CD4-positive, alpha-beta memory T cell (primary cell): ENCODE measurements at regions not wholly inside any gene's neighbourhood (a gene's known extent, or its start where the extent isn't known, plus 50 kb on each side); places are given as distances from the start of the nearest gene placed in this dataset. TPM values are rescaled to one million over a fixed set of nuclear protein-coding genes. Genes with fewer than 3 reads are reported as not detected.
"Not testable (repeated sequence)": the region's sequence is repeated elsewhere in the genome, so short reads cannot be mapped to it uniquely, and the experiment has no call there.

Experiments used
- CTCF ChIA-PET: fragments of 350-600 bp; sonication (Branson Sonifier 250); formaldehyde crosslinking; loops from one replicate; lab custom pipeline; 2021; ENCODE audit warnings: inconsistent platforms; ENCODE audit not compliant: partially characterized antibody; lab: Charles Lee
- POLR2A ChIA-PET: fragments of 350-600 bp; sonication (Branson Sonifier 250); formaldehyde crosslinking; loops from one replicate; lab custom pipeline; 2021; ENCODE audit not compliant: partially characterized antibody; lab: Charles Lee
- DNase-seq, 5 donors: peaks; one replicate each; pipeline versions ENCODE4 v3.0.0 to v3.0.0-alpha.2; 2020 to 2022; ENCODE audit warnings: mixed read lengths in 1 of 5
- H3K27ac ChIP-seq: one replicate; pipeline ENCODE4 v1.7.0; 2013; ENCODE audit warnings: low read depth, low read length
- H3K27me3 ChIP-seq: 2 replicates; pipeline ENCODE4 v1.7.0; 2013; ENCODE audit warnings: mild to moderate bottlenecking, low read length, moderate library complexity; ENCODE audit not compliant: insufficient read depth
- H3K36me3 ChIP-seq: 2 replicates; pipeline ENCODE4 v1.7.0; 2013; ENCODE audit warnings: mild to moderate bottlenecking, low read length, moderate library complexity; ENCODE audit not compliant: insufficient read depth
- H3K4me1 ChIP-seq: 2 replicates; pipeline ENCODE4 v1.7.0; 2013; ENCODE audit warnings: mild to moderate bottlenecking, low read length, moderate library complexity; ENCODE audit not compliant: insufficient read depth
- H3K4me3 ChIP-seq, 2 donors: one replicate each; pipeline ENCODE4 v1.7.0; 2013; ENCODE audit warnings: low read length in 2 of 2, mild to moderate bottlenecking in 1 of 2
- H3K9me3 ChIP-seq, 2 donors: one replicate each; pipeline ENCODE4 v1.7.0; 2013; ENCODE audit warnings: low read length in 2 of 2, control low read depth in 1 of 2; ENCODE audit not compliant: control insufficient read depth in 1 of 2
- H3K27ac Mint-ChIP-seq, 7 donors: one replicate each; pipeline ENCODE4 v1.8.0; 2020 to 2021; ENCODE audit warnings: mixed read lengths in 7 of 7, mild to moderate bottlenecking in 6 of 7, inconsistent platforms in 3 of 7, moderate library complexity in 3 of 7
- H3K27me3 Mint-ChIP-seq, 2 donors: one replicate each; pipeline ENCODE4 v1.8.0; 2020 to 2021; ENCODE audit warnings: mixed read lengths in 2 of 2
- H3K36me3 Mint-ChIP-seq, 2 donors: one replicate each; pipeline ENCODE4 v1.8.0; 2020 to 2021; ENCODE audit warnings: mixed read lengths in 2 of 2, inconsistent platforms in 1 of 2, mild to moderate bottlenecking in 1 of 2
- H3K4me1 Mint-ChIP-seq, 4 donors: one replicate each; pipeline ENCODE4 v1.8.0; 2020 to 2021; ENCODE audit warnings: mixed read lengths in 4 of 4, mild to moderate bottlenecking in 1 of 4
- H3K4me3 Mint-ChIP-seq, 8 donors: one replicate each; pipeline ENCODE4 v1.8.0; 2020 to 2021; ENCODE audit warnings: mixed read lengths in 8 of 8, mild to moderate bottlenecking in 7 of 8, moderate library complexity in 6 of 8, inconsistent platforms in 3 of 8
- H3K9me3 Mint-ChIP-seq, 8 donors: one replicate each; pipeline ENCODE4 v1.8.0; 2020 to 2021; ENCODE audit warnings: mixed read lengths in 8 of 8, mild to moderate bottlenecking in 5 of 8, inconsistent platforms in 3 of 8, moderate library complexity in 1 of 8
- intact Hi-C: fragments of 100-400 bp; cut with micrococcal nuclease; formaldehyde crosslinking; loops from one replicate; pipeline ENCODE4 v1.15.1; 2023
- microRNA-seq: library from miRNA; unstranded; fragments of <30 nt; microRNA quantifications from one replicate; pipeline ENCODE4 v1.2.0, GENCODE V29; 2021; ENCODE audit warnings: borderline replicate concordance, borderline number of aligned reads, borderline microRNAs expressed, mixed read lengths

- H3K4me1 ChIP-seq, H3K36me3 ChIP-seq, H3K4me3 Mint-ChIP-seq, H3K9me3 ChIP-seq, H3K4me3 ChIP-seq, intact Hi-C loops, H3K27me3 ChIP-seq, H3K36me3 Mint-ChIP-seq, H3K27ac Mint-ChIP-seq, H3K27ac ChIP-seq, H3K4me1 Mint-ChIP-seq, CTCF ChIA-PET, POLR2A ChIA-PET, DNase-seq, H3K27me3 Mint-ChIP-seq, H3K9me3 Mint-ChIP-seq: not testable (repeated sequence)
Observed at GRCh38 chr2:110276092-110276491, 63.7 kb upstream of the MTLN start.

- H3K4me3 Mint-ChIP-seq, H3K27ac ChIP-seq, H3K4me1 Mint-ChIP-seq, DNase-seq, H3K27me3 Mint-ChIP-seq, H3K4me1 ChIP-seq, H3K36me3 ChIP-seq, H3K4me3 ChIP-seq, CTCF ChIA-PET, H3K9me3 ChIP-seq, H3K9me3 Mint-ChIP-seq, H3K27ac Mint-ChIP-seq, intact Hi-C loops, POLR2A ChIA-PET, H3K27me3 ChIP-seq, H3K36me3 Mint-ChIP-seq: not testable (repeated sequence)
Observed at GRCh38 chr2:110269674-110270073, 57.3 kb upstream of the MTLN start.

- CTCF ChIA-PET, H3K27ac Mint-ChIP-seq: not testable (repeated sequence)
Observed at GRCh38 chr2:110267828-110268407, 55.6 kb upstream of the MTLN start.

GRCh38 chr2:110264804-110265203 is 52.5 kb upstream of the MTLN start:
- H3K4me3 ChIP-seq, H3K9me3 Mint-ChIP-seq, H3K9me3 ChIP-seq, H3K27me3 Mint-ChIP-seq, intact Hi-C loops, H3K27me3 ChIP-seq, H3K27ac ChIP-seq, POLR2A ChIA-PET, H3K4me3 Mint-ChIP-seq, H3K4me1 ChIP-seq, CTCF ChIA-PET, H3K27ac Mint-ChIP-seq, DNase-seq, H3K4me1 Mint-ChIP-seq, H3K36me3 Mint-ChIP-seq, H3K36me3 ChIP-seq: not testable (repeated sequence)

More at GRCh38 chr2:110267828-110268407, 55.6 kb upstream of the MTLN start:
- intact Hi-C loops, H3K36me3 ChIP-seq, H3K27ac ChIP-seq, H3K4me3 ChIP-seq, H3K27me3 Mint-ChIP-seq, H3K27me3 ChIP-seq, H3K4me1 Mint-ChIP-seq, H3K9me3 Mint-ChIP-seq, POLR2A ChIA-PET, H3K4me1 ChIP-seq, H3K9me3 ChIP-seq, H3K36me3 Mint-ChIP-seq, H3K4me3 Mint-ChIP-seq: not testable (repeated sequence)
- DNase-seq: peak in 1 of 5 donors; percentile 8

- H3K9me3 ChIP-seq, H3K36me3 Mint-ChIP-seq, H3K27ac ChIP-seq, H3K36me3 ChIP-seq, CTCF ChIA-PET, DNase-seq, H3K4me1 Mint-ChIP-seq, H3K27ac Mint-ChIP-seq, H3K4me3 ChIP-seq, H3K4me3 Mint-ChIP-seq, H3K9me3 Mint-ChIP-seq, H3K27me3 Mint-ChIP-seq, H3K4me1 ChIP-seq, POLR2A ChIA-PET, intact Hi-C loops, H3K27me3 ChIP-seq: not testable (repeated sequence)
Observed at GRCh38 chr2:110264076-110264681, 51.8 kb upstream of the MTLN start.

GRCh38 chr2:110263462-110263861 is 51.1 kb upstream of the MTLN start:
- POLR2A ChIA-PET, CTCF ChIA-PET, H3K36me3 ChIP-seq, H3K4me3 ChIP-seq, H3K27ac Mint-ChIP-seq, H3K27me3 Mint-ChIP-seq, H3K27ac ChIP-seq, intact Hi-C loops, H3K4me3 Mint-ChIP-seq, H3K9me3 Mint-ChIP-seq, H3K9me3 ChIP-seq, H3K36me3 Mint-ChIP-seq, H3K27me3 ChIP-seq, DNase-seq, H3K4me1 ChIP-seq, H3K4me1 Mint-ChIP-seq: not testable (repeated sequence)

Small RNAs in the stretch of these regions (microRNA-seq; reads per million reads assigned to microRNA genes)
- gene MIR4436B2: not detected
